HUES6 (cell line): ENCODE measurements at regions not wholly inside any gene's neighbourhood (a gene's known extent, or its start where the extent isn't known, plus 50 kb on each side); places are given as distances from the start of the nearest gene placed in this dataset.

Experiments
- H3K27ac ChIP-seq: 2 replicates; pipeline ENCODE4 v1.7.0; 2013; ENCODE audit warnings: low read depth, mild to moderate bottlenecking, low read length, inconsistent platforms
- H3K27me3 ChIP-seq: 2 replicates; pipeline ENCODE4 v1.6.1; 2013; ENCODE audit warnings: low read length; ENCODE audit not compliant: control insufficient read depth, insufficient read depth
- H3K36me3 ChIP-seq: 2 replicates; pipeline ENCODE4 v1.6.1; 2013; ENCODE audit warnings: low read length; ENCODE audit not compliant: control insufficient read depth, insufficient read depth
- H3K4me1 ChIP-seq: 2 replicates; pipeline ENCODE4 v1.6.1; 2013; ENCODE audit warnings: low read length; ENCODE audit not compliant: control insufficient read depth, insufficient read depth
- H3K4me3 ChIP-seq: 2 replicates; pipeline ENCODE4 v1.5.1; 2013; ENCODE audit warnings: low read depth, low read length
- H3K9ac ChIP-seq: one replicate; pipeline ENCODE4 v1.6.1; 2013; ENCODE audit warnings: mild to moderate bottlenecking, low read length
- H3K9me3 ChIP-seq: 2 replicates; pipeline ENCODE4 v1.6.1; 2013; ENCODE audit warnings: low read depth, low read length; ENCODE audit not compliant: control insufficient read depth, insufficient read depth

DNA sequence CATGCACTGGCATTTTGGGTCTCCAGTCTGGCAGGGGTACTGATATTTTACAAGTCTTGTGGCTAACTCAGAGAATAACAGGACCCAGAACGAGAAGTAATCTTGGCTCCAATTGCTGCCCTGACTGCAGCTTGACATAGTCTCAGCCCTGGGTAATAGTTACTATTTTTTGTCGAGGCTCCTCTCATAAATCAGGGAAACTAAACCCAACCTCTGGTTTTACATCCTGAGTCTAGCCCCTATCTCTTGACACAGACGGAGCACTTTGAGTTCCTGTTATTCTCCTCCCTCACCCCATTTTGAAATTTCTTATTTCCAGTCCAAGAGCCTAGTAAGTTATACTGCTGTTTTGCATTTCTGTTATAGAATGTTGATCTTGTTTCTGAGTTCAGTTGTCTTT lies 276.1 kb upstream of the GOLIM4 start:
- H3K4me3 ChIP-seq, result no peak overlapping the region
- H3K9ac ChIP-seq, result no peak overlapping the region
- H3K27me3 ChIP-seq, result no peaks in the 10 kb centered on the region
- no peaks in the 10 kb centered on the region for H3K36me3 ChIP-seq
- no peaks in the 10 kb centered on the region for H3K4me1 ChIP-seq
- no peak overlapping the region for H3K27ac ChIP-seq
- H3K9me3 ChIP-seq, result no peaks in the 10 kb centered on the region

DNA sequence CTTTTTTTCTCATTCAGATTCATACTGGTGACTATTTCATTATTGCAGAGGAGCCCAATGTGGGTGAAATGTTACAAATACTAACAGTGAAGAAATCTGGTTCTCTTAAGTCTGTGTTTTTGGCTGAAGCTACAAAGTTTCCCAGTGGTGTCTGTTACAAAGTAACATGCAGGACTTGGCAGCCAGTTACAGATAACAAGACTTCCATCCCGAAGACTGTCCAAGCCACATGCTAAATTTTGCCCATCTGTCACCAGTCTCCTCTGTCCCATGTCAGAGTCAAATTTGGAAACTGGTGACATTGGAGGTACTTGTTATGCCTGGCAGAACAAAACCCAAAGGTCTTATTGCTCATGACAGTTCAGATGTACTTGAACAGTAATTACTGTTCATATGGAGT lies 269.2 kb upstream of the GOLIM4 start:
- no peak overlapping the region for H3K27ac ChIP-seq
- no peak overlapping the region for H3K9ac ChIP-seq
- no peaks in the 10 kb centered on the region for H3K4me1 ChIP-seq
- no peaks in the 10 kb centered on the region for H3K27me3 ChIP-seq
- H3K36me3 ChIP-seq, result no peaks in the 10 kb centered on the region
- H3K9me3 ChIP-seq, result no peaks in the 10 kb centered on the region
- no peak overlapping the region for H3K4me3 ChIP-seq

DNA sequence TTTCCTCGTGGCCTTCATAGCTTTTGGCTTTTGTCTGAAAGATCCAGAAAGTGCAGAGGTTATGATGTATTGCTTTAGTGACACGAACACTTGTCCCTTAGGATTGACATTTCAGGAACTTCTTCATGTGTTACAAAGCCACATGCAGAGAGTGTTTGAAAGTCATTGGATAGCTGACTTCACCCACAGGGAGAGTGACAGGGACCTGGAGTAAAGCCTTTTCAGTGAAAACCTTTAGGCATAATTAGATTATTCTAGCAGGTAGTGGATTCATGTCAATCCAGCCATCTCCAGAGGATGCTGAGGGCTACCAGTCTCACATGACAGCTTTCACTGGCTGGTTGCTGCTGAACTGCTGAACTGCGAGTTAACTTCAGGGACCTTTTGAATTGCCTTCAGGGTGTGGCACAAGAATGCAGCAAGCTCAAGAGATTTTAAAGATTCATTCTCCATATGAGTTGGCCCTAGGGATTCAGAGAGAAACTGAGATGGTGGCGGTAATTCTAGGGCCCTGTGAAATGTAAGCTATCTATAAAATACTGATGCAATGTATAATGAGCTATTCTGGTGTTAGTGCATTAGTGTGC lies 267.0 kb upstream of the GOLIM4 start:
- Histone ChIP-seq H3K27me3 (no peaks in the 10 kb centered on the region), H3K9ac (no peak overlapping the region), H3K4me3 (no peak overlapping the region), H3K27ac (no peak overlapping the region), H3K9me3 (no peaks in the 10 kb centered on the region), H3K4me1 (no peaks in the 10 kb centered on the region), H3K36me3 (no peaks in the 10 kb centered on the region)

DNA sequence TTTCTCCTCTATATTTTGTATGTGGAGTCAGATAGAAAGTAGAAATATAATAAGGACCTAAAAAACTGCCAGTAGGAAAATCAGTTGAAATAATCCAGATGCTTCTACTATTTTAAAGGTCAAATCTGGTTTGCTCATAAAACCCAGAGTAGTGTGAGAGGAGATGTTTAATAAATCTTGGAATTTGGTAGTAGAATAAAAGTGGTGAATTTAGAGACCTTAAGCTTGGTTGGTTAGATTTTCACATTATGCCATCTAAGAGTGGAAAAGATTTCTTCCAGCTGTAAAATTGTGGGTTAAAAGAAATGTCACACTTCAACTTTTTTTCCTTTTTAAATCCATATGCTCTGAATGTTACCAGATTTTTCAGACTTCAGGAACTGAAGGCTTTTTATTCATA lies 266.4 kb upstream of the GOLIM4 start:
- Histone ChIP-seq H3K9ac (no peak overlapping the region), H3K9me3 (no peaks in the 10 kb centered on the region), H3K27me3 (no peaks in the 10 kb centered on the region), H3K4me1 (no peaks in the 10 kb centered on the region), H3K27ac (no peak overlapping the region), H3K4me3 (no peak overlapping the region), H3K36me3 (no peaks in the 10 kb centered on the region)

DNA sequence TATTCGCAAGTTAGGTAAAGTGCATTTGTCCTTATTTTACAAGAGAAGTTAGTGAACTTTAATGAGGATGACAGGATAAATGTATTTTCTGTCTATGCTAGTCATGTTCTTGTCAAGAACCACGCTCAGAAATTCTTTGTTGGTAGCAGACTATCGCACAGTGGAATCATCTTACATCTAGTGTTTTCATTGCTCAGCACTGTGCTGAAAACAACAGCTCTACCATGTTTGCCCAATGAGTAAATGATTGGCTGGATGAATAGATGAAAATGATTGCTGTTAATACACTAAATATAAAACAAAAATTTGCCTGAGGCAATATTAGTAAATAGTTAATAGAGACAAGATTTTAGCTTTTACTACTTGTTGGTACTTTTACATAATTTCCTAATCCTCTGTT lies 265.3 kb upstream of the GOLIM4 start:
- H3K9ac ChIP-seq, result no peak overlapping the region

GRCh38 chr3:168342946-168343850 lies 247.5 kb upstream of the GOLIM4 start:
- no peak overlapping the region for H3K27ac ChIP-seq
- no peaks in the 10 kb centered on the region for H3K27me3 ChIP-seq
- H3K9ac ChIP-seq, result no peak overlapping the region
- no peak overlapping the region for H3K4me3 ChIP-seq
- no peaks in the 10 kb centered on the region for H3K9me3 ChIP-seq
- no peaks in the 10 kb centered on the region for H3K36me3 ChIP-seq
- H3K4me1 ChIP-seq, result peaks cover 5% of the 10 kb centered on the region; the same call in 1 of the 2 replicates

More for the DNA sequence above, 265.3 kb upstream of the GOLIM4 start:
- H3K4me1 ChIP-seq, result no peaks in the 10 kb centered on the region
- no peaks in the 10 kb centered on the region for H3K27me3 ChIP-seq
- no peaks in the 10 kb centered on the region for H3K9me3 ChIP-seq
- H3K36me3 ChIP-seq, result no peaks in the 10 kb centered on the region
- H3K4me3 ChIP-seq, result no peak overlapping the region
- no peak overlapping the region for H3K27ac ChIP-seq

DNA sequence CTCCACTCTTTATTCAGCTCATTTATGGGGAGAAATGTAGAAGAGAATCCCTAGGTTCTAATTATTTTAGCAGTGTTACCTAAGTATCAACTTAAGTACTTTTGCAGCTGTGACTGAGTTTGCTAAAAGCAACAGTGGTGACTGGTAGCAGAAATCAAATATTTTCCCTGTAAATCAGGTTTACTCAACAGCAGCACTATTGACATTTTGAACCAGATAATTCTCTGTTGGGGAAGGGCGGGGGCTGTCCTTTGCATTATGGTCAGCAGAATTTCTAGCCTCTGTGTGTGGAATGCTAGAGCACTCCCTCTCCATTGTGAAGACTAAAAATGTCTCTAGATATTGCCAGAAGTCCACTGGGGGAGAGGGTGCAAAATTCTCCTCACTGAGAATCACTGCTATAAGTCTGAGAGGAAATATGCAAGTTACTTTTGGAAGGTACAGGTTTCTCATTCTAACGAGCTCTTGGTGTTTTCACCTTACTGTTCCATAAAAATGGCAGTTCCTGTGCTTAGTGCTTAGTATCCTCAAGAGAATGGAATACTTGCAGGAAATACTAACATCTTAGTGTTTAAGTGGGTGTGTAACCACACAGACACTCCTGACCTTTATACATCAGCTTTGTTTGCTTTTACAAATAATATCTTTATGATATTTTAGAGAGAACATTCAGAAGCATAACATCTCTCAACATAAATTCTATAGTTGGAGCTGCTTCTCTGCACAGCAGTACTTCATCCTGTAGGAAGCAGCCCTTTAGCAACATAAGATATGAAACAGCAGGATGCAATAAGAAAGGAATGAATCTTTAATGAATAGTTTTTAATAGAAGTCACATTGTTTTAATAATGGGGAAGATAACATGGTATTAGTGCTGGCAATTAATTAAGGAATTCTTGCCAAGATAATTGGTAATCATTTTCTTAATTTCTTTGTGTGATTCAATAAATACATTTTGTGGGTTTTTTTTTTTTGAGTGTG lies 246.5 kb upstream of the GOLIM4 start:
- Histone ChIP-seq H3K27ac (no peak overlapping the region), H3K4me3 (no peak overlapping the region), H3K36me3 (no peaks in the 10 kb centered on the region), H3K27me3 (no peaks in the 10 kb centered on the region), H3K9me3 (no peaks in the 10 kb centered on the region), H3K4me1 (peaks cover 5% of the 10 kb centered on the region; the same call in 1 of the 2 replicates), H3K9ac (no peak overlapping the region)

DNA sequence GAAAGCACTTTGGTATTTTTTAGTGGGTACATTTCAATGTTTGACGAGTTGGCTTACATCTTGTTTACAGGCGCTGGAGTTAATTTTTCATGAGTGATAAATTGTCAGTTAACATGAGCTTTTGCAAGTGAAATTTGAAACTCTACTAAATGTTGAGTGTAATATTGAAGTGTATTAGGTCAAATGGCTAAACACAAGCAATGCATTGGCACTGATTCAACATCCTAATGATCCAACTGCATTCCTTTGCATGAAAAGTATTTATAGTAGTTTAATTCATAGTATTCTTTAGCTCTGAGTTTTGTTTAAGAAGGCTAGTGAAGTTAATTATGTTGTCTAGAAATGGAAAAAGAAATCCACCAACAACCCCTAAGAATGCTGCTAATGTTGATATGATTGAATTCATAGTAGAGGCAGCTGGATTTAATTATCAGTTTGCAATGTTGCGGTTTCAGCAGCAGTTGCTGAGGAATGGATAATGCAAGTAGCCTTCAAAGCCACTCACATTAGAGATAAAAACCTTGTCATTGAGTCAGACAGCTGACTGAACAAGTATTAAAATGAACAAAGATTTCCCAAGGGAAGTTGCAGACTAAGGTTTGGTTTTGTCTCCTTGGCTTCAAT lies 245.6 kb upstream of the GOLIM4 start:
- no peak overlapping the region for H3K27ac ChIP-seq
- peaks cover 5% of the 10 kb centered on the region; the same call in 1 of the 2 replicates for H3K4me1 ChIP-seq
- no peak overlapping the region for H3K4me3 ChIP-seq
- no peaks in the 10 kb centered on the region for H3K27me3 ChIP-seq
- no peaks in the 10 kb centered on the region for H3K9me3 ChIP-seq
- no peaks in the 10 kb centered on the region for H3K36me3 ChIP-seq
- no peak overlapping the region for H3K9ac ChIP-seq

DNA sequence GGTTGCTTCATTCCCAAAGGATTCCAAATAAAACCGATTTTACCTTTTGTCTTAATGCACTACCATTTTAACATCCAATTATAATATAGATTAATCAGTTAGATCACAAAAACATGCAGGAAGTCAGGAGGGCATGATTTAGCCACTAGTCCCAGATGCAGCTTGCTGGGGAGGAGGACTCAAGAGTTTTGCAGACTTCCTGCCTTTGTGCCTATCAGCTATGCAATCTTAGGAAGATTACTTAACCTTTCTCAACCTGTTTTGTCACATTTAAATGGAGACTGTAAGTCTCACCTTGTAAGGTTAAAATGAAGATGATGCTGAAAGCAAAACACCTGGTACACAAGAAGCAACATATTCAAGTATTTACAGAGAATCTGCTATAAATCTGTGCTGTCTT lies 242.4 kb upstream of the GOLIM4 start:
- H3K4me3 ChIP-seq, result no peak overlapping the region
- no peak overlapping the region for H3K27ac ChIP-seq
- H3K9me3 ChIP-seq, result no peaks in the 10 kb centered on the region
- no peak overlapping the region for H3K9ac ChIP-seq
- H3K27me3 ChIP-seq, result no peaks in the 10 kb centered on the region
- H3K4me1 ChIP-seq, result peaks cover 5% of the 10 kb centered on the region; the same call in 1 of the 2 replicates
- H3K36me3 ChIP-seq, result no peaks in the 10 kb centered on the region

DNA sequence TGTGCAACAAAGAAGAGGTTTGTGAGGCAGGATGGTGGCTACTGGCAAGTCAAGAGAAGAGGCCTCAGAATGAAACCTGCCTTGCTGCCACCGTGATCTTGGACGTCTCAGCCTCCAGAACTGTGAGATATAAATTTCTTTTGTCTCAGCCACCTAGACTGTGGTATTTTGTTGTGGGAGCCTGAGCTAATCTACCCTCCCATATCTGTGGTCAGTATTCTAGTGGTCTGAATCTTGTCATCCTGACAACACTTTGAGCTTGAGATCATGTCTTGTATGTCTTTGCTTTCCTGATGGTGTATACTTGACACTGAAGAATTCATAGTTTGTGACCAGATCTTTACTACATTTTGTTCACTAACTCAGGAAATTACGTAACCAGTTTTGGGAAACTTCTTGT lies 240.6 kb upstream of the GOLIM4 start:
- no peak overlapping the region for H3K27ac ChIP-seq
- H3K27me3 ChIP-seq, result no peaks in the 10 kb centered on the region
- H3K9ac ChIP-seq, result no peak overlapping the region
- no peaks in the 10 kb centered on the region for H3K36me3 ChIP-seq
- H3K9me3 ChIP-seq, result no peaks in the 10 kb centered on the region
- no peaks in the 10 kb centered on the region for H3K4me1 ChIP-seq
- H3K4me3 ChIP-seq, result no peak overlapping the region
